Bronchial epithelial cell (primary cell): ENCODE measurements at regions not wholly inside any gene's neighbourhood (a gene's known extent, or its start where the extent isn't known, plus 50 kb on each side); places are given as distances from the start of the nearest gene placed in this dataset.

ENCODE experiments used
- DNase-seq: peaks from one replicate; pipeline ENCODE4 v3.0.0-alpha.2; 2010; ENCODE audit warnings: low read depth
- FAIRE-seq: peaks from 2 replicates; lab custom pipeline; 2011; peaks lifted over from hg19 to GRCh38; lab: Jason Lieb, UNC
- H3K27me3 ChIP-seq: 2 replicates; pipeline ENCODE4 v1.5.1; 2011; ENCODE audit warnings: low read length; ENCODE audit not compliant: control insufficient read depth, insufficient read depth
- H3K36me3 ChIP-seq: 2 replicates; pipeline ENCODE4 v1.5.1; 2011; ENCODE audit warnings: low read length; ENCODE audit not compliant: control insufficient read depth, insufficient read depth
- H3K4me3 ChIP-seq: 2 replicates; pipeline ENCODE4 v1.5.1; 2011; ENCODE audit warnings: mild to moderate bottlenecking, low read depth, low read length, control low read depth
- TF ChIP-seq, protein P1 (sequence below): IDR thresholded peaks from 2 replicates; pipeline ENCODE4 v1.5.1; 2011; ENCODE audit warnings: mild to moderate bottlenecking, moderate library complexity, low read length, control low read depth, inconsistent platforms; ENCODE audit not compliant: insufficient read depth, severe bottlenecking

GRCh38 chr2:223107825-223108224 is 55.8 kb downstream of the KCNE4 start:
- no peak for FAIRE-seq

GRCh38 chr2:223108351-223109050 is 56.5 kb downstream of the KCNE4 start:
- H3K27me3 ChIP-seq, result no peaks in the 10 kb centered on the region
- no peaks in the 10 kb centered on the region for H3K36me3 ChIP-seq
- no peak overlapping the region for H3K4me3 ChIP-seq
- peak; percentile 27 for DNase-seq
- FAIRE-seq, result peak; percentile 89
- TF ChIP-seq, protein P1, sequence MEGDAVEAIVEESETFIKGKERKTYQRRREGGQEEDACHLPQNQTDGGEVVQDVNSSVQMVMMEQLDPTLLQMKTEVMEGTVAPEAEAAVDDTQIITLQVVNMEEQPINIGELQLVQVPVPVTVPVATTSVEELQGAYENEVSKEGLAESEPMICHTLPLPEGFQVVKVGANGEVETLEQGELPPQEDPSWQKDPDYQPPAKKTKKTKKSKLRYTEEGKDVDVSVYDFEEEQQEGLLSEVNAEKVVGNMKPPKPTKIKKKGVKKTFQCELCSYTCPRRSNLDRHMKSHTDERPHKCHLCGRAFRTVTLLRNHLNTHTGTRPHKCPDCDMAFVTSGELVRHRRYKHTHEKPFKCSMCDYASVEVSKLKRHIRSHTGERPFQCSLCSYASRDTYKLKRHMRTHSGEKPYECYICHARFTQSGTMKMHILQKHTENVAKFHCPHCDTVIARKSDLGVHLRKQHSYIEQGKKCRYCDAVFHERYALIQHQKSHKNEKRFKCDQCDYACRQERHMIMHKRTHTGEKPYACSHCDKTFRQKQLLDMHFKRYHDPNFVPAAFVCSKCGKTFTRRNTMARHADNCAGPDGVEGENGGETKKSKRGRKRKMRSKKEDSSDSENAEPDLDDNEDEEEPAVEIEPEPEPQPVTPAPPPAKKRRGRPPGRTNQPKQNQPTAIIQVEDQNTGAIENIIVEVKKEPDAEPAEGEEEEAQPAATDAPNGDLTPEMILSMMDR, result no peak

More at GRCh38 chr2:223107825-223108224, 55.8 kb downstream of the KCNE4 start:
- Histone ChIP-seq H3K27me3 (no peaks in the 10 kb centered on the region), H3K4me3 (no peak overlapping the region), H3K36me3 (no peaks in the 10 kb centered on the region)
- DNase-seq, result no peak
- TF ChIP-seq, protein P1, result no peak

DNA sequence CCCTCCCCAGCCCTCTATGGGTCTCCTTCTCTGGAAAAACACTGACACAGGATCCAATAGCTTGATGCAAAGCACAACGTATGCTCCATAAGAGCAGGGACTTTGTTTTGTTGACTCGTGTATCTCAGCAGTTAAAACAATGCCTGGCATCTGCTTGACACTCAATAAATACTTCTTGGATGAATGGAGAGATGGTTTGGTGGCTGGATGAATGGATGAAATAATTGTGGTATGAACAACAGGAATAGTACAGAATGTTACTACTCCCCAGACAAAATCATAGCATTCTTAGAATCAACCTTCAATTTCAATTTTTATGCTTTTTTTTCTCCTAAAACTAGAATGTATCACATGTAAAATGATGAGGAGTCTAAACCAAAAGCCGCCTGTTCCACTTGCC is 57.4 kb downstream of the KCNE4 start:
- DNase-seq, result no peak
- Histone ChIP-seq H3K4me3 (no peak overlapping the region), H3K36me3 (no peaks in the 10 kb centered on the region), H3K27me3 (no peaks in the 10 kb centered on the region)
- TF ChIP-seq, protein P1, result no peak
- no peak for FAIRE-seq

GRCh38 chr2:223113161-223113560 is 61.2 kb downstream of the KCNE4 start:
- no peak overlapping the region for H3K4me3 ChIP-seq
- H3K36me3 ChIP-seq, result no peaks in the 10 kb centered on the region
- TF ChIP-seq, protein P1, result no peak
- no peaks in the 10 kb centered on the region for H3K27me3 ChIP-seq
- DNase-seq (peak; percentile 41), FAIRE-seq (no peak)

DNA sequence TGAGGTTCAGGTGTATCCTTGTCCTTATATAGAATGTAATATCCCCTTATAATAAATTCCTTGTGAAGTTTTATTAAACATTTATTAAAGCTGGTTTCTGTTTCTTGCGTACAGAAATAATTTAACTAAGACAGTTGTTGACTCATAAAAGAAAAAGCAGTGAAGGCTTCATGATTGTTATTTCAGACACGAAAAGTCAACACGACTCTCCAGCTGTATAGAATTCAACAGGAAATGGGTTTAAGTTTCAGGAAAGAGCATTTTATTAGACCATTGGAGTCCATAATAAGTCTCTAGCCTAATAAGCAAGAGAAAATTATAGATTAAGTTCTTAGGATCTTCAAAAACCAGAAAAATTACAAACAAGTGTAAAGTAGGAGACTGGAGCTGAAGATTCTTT is 62.2 kb downstream of the KCNE4 start:
- FAIRE-seq (no peak), DNase-seq (peak; percentile 34)
- no peaks in the 10 kb centered on the region for H3K36me3 ChIP-seq
- TF ChIP-seq, protein P1, result no peak
- no peak overlapping the region for H3K4me3 ChIP-seq
- H3K27me3 ChIP-seq, result no peaks in the 10 kb centered on the region

DNA sequence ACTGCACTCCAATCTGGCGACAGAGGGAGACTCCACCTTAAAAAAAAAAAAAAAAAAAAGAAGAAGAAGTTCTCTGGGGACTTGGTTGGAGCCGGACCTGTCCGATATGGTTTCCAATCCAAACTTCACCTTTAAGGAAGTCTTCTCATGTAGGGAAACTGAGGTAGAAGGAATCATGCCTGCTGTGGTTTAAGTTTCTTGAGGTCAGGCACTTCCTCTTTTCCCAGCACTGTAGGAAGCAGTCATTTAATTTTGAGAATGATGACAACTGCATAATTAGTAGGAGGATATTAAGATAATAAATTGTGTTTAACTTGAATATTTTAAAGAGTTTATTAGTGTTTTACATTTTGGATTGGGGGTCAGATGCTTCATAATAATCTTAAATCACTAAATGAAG is 62.9 kb downstream of the KCNE4 start:
- FAIRE-seq, result no peak
- no peak for DNase-seq
- TF ChIP-seq, protein P1, result no peak
- Histone ChIP-seq H3K27me3 (no peaks in the 10 kb centered on the region), H3K36me3 (no peaks in the 10 kb centered on the region), H3K4me3 (no peak overlapping the region)
